GM21515 (cell line): ENCODE measurements at regions not wholly inside any gene's neighbourhood (a gene's known extent, or its start where the extent isn't known, plus 50 kb on each side); places are given as distances from the start of the nearest gene placed in this dataset.
A peak's percentile ranks its signal among the peaks of the same experiment; 100 is the strongest.
"Not testable (repeated sequence)": the region's sequence is repeated elsewhere in the genome, so short reads cannot be mapped to it uniquely, and the experiment has no call there.

Source experiments
- ATAC-seq: cut with Tn5 transposase; IDR thresholded peaks from one replicate; pipeline ENCODE4 v1.9.1; 2021; ENCODE audit not compliant: unreplicated experiment

- no peak for ATAC-seq
Measured at GRCh38 chr13:97520061-97520460, 86.1 kb downstream of the RAP2A start.

- no peak for ATAC-seq
Measured at GRCh38 chr13:97520866-97521265, 86.9 kb downstream of the RAP2A start.

- no peak for ATAC-seq
Measured at GRCh38 chr13:97521726-97522125, 87.8 kb downstream of the RAP2A start.

GRCh38 chr13:97522243-97522642 lies 88.3 kb downstream of the RAP2A start:
- ATAC-seq, result no peak

- no peak for ATAC-seq
Measured at GRCh38 chr13:97526556-97526955, 92.6 kb downstream of the RAP2A start.

- ATAC-seq, result no peak
Measured at GRCh38 chr13:97528518-97528917, 94.5 kb downstream of the RAP2A start.

GRCh38 chr13:97534540-97534939 lies 100.6 kb downstream of the RAP2A start:
- no peak for ATAC-seq

- no peak for ATAC-seq
Measured at GRCh38 chr13:97535614-97536013, 101.6 kb downstream of the RAP2A start.

GRCh38 chr13:97537110-97537509 lies 103.1 kb downstream of the RAP2A start:
- peak; percentile 74 for ATAC-seq

- ATAC-seq, result no peak
Measured at GRCh38 chr13:97538203-97538602, 104.2 kb downstream of the RAP2A start.

GRCh38 chr13:97539651-97540610 lies 106.0 kb downstream of the RAP2A start:
- no peak for ATAC-seq

- ATAC-seq, result no peak
Measured at GRCh38 chr13:97540696-97541095, 106.7 kb downstream of the RAP2A start.

GRCh38 chr13:97542102-97542685 lies 108.2 kb downstream of the RAP2A start:
- ATAC-seq, result no peak

GRCh38 chr13:97544031-97544765 lies 110.2 kb downstream of the RAP2A start:
- ATAC-seq, result no peak

GRCh38 chr13:97544971-97545499 lies 111.1 kb downstream of the RAP2A start:
- ATAC-seq, result not testable (repeated sequence)

- peak; percentile 53 for ATAC-seq
Measured at GRCh38 chr13:97548138-97548537, 114.2 kb downstream of the RAP2A start.

GRCh38 chr13:97548711-97549110 lies 114.7 kb downstream of the RAP2A start:
- ATAC-seq, result no peak

GRCh38 chr13:97549201-97549600 lies 115.2 kb downstream of the RAP2A start:
- no peak for ATAC-seq

- ATAC-seq, result no peak
Measured at GRCh38 chr13:97554496-97554895, 120.5 kb downstream of the RAP2A start.

GRCh38 chr13:97555034-97555433 lies 121.1 kb downstream of the RAP2A start:
- no peak for ATAC-seq

GRCh38 chr13:97559030-97559429 lies 125.1 kb downstream of the RAP2A start:
- no peak for ATAC-seq
